HG02610 (cell line): ENCODE measurements at regions not wholly inside any gene's neighbourhood (a gene's known extent, or its start where the extent isn't known, plus 50 kb on each side); places are given as distances from the start of the nearest gene placed in this dataset.

Experiments used
- ATAC-seq: cut with Tn5 transposase; IDR thresholded peaks from one replicate; pipeline ENCODE4 v1.9.1; 2021; ENCODE audit warnings: mild to moderate bottlenecking, moderate library complexity; ENCODE audit not compliant: unreplicated experiment

DNA sequence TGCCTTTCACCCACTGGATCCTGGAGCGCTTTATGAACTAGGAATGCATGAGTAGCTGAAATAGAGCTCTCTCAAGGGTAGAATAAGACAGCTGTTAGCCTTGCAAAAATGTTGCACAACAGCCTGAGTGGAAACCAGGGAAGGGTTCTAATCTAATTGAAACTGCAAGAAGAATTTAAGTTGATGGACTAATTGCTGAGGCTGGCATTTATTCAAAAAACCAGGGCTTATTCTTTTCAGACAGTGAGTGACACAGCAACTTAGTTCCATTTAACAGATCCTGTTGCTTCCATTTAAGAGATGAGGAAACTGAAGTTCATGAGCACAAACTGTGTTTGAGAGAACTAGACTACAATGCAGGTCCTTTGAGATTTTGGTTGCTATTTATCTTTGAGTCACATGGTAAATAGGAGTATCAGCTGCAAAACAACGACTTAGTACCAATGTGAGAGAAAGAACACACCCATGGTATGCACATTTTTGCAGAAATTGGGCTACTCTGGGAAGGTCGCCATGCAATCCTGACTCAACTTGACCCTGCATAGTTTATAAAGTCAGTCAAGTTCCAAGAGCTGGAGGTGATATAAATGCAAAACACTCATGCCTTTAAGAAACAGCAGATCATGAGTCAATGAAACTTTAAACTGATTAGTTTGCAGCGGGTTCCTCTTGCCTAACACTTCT, 76.4 kb upstream of the PARD3B start:
- no peak for ATAC-seq

DNA sequence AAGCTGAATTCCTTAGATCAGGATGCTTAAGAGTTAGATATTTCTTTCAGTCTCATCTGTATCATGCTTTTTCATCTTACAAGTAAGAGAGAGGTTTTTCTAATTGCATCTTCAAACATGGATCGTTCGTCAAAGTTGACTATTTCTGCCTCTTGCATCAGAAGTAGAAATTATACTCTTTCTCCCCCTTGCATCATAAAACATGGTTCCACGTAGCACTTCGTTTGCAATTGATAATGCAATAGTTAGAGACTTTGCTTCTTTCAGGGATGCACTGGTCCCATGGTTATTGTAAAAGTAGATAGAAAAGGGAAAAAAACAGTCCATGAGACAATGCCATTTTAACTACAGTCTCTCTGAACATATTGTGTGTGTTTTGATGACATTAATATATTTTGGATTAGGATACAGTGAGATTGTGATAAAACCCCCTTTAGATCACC, 75.1 kb upstream of the PARD3B start:
- no peak for ATAC-seq

DNA sequence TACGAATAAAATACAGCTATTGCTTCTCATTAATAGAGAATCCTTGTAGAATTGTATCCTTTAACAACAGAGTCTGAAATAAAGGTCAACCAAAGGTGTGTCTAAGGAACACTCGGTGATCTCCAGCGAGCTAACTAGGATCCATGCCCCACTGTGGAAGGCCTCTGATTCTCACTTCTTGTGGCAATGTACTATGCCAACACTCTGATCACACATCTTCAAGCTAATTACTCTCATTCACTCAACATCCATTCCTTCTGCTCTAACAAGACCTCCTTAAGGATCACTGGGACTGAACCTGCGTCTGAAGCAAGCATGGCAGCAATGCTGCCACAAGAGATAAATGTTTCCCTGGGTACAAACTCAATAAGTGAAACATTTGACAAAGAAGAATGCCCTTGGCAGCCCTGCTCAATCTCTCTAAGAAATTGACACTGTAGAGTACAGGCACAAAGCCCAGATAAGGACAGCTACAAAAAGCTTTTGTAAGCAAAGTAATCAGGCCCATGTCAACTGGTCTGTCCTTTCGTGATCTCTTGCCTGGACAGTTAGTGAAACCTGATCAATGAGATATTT, 74.6 kb upstream of the PARD3B start:
- ATAC-seq: no peak

DNA sequence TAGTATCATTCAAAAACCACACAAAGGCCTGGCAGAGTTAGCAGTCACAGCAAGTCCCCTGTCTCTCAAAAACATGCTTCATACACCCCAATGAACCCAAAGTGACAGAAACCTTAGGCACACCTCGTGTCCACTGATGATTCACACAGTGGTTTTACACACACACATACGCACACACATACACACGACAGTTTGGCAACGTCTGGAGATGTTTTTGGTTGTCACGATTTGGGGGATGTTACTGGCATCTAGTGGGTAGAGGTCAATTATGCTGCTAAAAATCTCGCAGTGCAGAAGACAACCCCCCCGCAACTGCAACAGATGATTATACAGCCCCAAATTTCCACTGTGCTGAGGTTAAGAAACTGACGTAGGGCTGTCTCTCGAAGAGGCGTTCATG, 72.9 kb upstream of the PARD3B start:
- ATAC-seq: no peak

DNA sequence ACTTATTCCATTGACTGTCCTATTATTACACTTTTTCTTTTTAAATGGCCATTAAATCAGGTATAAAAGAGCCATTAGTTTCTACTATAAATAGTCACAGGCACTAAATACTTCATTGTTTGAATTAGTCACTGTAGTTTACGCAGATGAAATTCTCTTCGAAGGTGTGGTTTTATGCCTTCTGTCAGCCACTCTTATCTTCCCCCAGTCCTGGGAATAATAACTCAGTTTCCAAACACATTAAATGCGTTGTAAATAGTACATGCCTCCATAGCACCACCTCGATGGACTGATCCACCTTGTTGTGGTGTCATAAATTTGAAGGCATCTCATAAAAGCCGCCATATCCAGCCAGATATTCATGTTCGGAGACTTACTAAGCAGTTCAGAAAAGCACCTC, 72.1 kb upstream of the PARD3B start:
- ATAC-seq: no peak

DNA sequence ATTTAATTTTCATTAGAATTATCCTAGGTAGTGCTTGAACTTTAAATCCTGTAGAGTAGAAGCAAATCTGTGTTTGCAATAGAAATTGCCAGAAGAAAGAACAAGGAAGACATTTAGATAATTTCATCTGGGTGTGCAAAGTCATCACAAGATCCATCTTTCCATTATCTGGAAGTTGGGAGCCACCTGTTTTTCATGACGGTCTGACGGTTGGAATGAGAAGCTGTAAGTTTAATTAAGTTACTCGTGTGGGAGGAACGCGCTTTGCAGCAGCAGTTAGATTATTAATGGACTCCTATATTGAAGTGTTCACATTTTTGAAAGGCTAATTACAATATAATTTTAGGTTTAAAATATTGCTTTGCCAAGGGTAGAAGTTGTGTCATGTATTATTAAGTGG, 69.9 kb upstream of the PARD3B start:
- ATAC-seq: no peak

DNA sequence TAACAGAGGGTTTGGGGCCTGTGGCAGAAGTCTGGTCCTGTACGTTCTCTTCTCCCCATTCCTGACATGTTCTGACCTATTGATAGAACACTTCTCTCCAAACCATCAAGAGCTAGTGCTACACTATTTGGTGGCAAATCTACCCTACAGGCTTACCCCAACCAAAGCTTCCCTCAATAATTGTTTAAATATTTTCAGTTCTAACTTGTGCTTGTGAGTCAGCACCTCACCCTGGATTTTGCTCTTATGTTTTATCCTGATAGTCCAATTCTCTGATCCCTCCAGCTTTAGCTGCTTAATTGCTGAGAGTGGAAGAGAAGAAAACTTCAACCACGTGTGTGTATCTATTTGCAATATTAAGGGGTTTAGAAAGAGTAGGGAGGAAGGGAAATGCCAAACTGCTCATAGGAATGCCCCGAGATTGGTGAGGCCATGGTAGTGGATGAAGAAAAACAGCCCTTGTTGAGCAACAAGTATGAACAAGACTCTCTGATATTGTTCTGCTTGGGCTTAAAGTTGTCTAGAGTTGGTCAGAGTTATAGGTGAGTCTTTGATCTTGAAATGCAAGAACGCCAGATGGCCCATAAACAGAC, 67.8 kb upstream of the PARD3B start:
- ATAC-seq: no peak

DNA sequence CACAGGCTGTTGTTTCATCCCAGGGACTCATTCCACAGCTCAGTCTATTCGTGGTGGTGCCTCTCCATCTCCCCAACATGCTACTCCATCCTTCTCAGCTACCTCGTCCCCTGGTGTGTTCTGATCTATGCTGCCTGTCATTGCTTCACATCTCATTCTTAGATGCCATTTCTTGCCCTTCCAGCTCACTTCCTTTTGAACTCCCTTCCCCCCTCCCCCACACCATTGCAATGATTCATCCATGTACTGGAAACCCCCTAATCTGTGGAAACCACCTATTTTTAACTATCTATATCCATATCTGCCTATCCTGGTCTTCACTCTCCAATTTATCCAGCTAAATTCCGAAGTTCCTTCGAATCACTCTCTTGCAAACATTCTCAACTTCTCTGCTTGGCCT, 65.7 kb upstream of the PARD3B start:
- ATAC-seq: no peak

DNA sequence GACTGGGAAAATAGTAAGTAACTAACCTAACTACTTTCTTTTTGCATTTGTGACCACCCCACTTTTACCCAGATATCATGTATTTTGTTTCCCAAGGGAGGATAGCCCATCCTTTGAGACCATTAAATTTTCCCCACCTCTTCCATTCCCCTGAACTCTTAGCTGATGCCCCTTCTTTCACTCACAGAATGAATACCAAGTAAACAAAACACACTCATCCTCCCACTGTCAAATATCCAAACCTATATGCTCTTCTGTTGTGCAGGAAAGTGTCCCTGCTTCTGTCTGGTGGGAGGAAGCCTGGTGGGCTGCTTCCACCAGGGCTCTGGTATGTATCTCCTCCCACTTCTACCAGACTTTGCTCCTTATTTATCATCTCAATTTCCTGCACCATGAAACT, 64.6 kb upstream of the PARD3B start:
- no peak for ATAC-seq

DNA sequence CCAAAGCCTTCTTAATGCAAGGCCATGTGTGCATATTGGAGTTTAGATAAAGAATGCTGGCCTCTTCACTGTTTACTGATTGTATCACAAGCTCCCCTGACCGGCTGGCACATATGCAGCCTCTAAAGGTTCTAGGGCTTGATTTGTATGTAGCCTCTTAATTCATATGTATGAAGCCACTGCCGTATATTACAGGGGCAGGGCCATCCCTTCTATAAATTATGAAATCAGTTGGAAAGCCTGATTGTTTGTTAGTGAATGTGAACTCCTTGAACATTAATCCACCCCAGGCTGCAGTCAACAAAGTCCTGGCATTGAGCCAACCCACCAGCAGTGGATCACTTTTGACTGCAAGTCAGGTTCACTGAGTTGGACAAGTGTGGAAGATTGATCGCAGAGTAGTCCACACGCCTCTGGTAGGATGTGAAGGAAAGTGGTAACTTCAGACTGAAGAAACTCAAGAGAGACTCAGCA, 61.6 kb upstream of the PARD3B start:
- no peak for ATAC-seq

DNA sequence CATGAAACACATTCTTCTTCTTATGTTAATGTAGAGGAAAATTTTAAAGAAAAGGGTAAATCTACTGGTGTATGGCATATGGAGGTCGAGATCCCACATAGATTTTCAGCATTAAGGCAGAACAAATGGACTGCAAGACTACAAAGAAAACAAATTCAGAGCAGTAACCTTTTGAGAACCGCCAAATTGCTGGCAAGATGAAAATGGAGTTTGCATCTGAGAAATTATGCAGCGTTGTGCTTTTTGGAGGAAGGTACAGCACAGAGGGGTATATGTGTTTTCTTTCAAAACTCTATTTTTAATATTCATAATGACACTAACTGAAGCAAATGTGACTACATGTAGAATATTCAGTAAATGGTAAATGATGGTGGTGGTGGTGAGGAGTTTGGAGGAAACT, 59.0 kb upstream of the PARD3B start:
- ATAC-seq: no peak

DNA sequence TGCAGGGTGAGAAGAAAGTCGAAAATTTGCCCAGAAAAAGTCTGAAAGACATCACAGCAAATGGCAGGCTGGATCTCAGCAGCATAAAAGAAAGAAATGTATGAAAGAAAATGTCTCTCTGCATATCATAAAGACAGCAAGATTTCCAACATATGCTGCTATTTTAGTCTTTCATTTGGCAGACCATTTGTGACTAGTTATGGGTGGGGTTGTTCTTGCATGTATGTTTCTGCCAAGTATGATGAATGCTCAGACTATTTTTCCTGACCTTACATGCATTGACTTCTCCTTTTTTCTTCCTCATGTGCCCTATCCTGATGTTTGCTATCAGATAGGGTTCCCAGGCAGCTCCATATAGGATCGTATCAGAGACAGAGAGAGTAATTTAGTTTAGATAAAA, 58.5 kb upstream of the PARD3B start:
- ATAC-seq: no peak

DNA sequence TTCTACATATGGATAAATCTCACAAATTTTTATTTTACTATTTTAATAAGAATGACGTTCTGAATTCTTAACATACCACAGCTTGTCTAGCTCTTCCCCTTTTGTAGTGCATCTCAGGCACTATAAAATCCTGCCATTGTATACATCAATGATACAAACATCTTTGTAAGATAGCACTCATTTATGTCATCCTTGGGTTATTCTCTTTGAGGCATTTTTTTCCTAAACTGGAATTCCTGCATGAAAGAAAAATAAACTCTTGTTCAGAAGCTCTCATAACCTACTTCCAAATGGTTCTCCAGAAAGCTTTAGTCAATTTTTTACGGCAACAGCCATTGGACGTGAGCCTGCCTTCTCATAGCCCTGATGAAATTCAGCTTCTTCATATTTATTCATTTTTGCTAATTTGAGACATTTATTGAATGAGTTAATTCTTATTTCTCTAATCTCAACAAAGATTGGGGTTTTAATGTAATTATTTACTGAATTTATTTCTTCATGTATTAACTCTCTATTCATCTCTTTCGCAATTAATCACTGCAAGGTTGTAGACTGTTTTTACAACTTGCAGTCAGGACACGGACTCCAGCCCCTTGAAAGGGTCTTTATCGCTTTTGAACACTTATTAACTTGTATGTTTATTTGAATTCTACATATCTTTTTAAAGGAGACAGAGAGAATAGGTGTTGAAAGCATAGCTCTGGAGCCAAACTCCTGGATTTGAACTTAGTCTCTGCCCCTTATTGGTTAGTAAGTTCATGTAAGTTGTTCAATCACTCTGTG, 57.6 kb upstream of the PARD3B start:
- no peak for ATAC-seq

DNA sequence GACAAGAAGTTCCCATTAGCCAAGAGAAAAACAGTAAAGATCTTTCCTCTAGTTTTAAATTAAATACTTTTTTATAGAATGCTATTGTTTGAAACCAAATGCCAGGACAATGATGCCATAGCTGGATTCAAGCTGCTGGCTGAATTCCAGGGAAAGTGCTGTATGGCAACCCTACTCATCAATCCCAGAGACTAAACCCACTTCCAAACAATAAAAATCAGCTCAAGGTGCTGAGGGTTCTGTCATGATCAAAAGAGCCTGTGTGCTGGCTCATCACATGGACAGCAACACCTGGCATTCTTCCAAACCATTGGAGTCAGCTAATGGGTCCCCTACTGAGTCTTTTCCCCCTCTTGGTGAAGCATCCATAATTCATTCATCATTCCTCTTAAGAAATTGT, 53.7 kb upstream of the PARD3B start:
- ATAC-seq: no peak

DNA sequence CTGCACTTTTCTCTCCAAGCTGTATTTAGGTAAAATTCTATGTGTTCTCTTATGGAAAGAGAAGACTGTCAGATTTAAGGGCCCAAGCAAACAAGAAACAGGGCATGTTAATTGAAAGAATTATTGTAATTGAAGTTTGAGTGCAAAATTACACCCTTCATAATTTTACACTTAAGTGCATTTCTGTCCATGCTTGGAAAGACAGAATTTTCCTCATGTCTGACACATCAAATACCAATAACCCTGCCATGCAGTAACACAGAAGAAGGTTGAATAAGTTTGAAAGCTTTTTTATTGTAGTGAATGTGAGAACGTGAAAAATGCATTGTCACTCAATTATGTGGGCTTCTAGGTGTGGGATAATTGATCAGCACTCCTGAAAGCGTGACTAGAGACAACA, 52.9 kb upstream of the PARD3B start:
- no peak for ATAC-seq

DNA sequence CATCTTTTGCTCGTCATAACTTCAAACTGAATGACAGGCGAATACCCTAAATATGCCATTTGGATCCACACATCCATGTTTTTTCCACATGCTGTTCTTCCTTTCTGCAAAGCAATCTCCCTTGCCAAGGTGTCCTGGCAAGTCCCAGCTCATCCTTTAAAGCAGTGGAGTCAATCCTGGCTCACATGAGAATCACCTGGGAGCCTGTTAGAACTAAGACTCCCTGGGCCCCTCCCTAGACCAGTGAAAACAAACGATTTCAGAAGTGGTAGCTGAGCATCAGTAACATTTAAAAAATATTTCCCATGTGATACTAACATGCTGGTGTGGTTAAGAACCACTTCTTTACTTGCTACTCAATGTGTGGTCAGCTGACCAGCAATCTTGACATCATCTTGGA, 50.6 kb upstream of the PARD3B start:
- ATAC-seq: no peak

DNA sequence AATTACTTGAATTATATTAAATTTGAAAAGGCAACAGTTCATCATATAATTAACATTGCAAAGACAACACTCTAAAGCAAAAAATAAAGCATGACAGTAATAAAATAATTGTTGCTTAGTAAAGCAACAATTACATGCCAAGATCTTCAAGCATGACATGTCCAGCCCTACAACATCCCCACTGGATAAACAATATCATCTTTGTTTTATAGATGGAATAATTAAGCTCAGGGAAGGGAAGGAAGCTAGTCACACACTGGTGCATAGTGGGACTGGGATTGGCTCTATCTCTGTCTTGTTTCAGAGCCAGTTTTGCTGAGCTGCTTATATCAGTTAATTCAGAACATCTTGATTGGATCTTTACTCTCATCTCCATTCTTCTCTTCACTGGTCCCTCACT, 49.9 kb upstream of the PARD3B start:
- ATAC-seq: no peak
